Spleen (tissue), 7 donors: ENCODE measurements at regions not wholly inside any gene's neighbourhood (a gene's known extent, or its start where the extent isn't known, plus 50 kb on each side); places are given as distances from the start of the nearest gene placed in this dataset.

Source experiments
- POLR2A ChIP-seq, 3 donors: fragments of 450-650 bp; IDR thresholded peaks; one replicate each; pipeline ENCODE4 v1.5.1; 2017; ENCODE audit warnings: antibody characterized with exemption in 3 of 3, mild to moderate bottlenecking in 1 of 3
- POLR2AphosphoS5 ChIP-seq, 3 donors: sonication (generic); formaldehyde crosslinking; IDR thresholded peaks; one replicate each; pipeline ENCODE4 v1.5.1; 2017; ENCODE audit warnings: antibody characterized with exemption in 3 of 3
- TF ChIP-seq, protein P1 (sequence below), 11 experiments: fragments of 200-600 bp in 7 of 11; fragments of 450-650 bp in 4 of 11; sonication (generic) in 4 of 11; IDR thresholded peaks in 8 of 11; conservative IDR thresholded peaks in 3 of 11; 1 replicate in 7 of 11; 2 replicates in 4 of 11; pipeline versions ENCODE4 v1.4.0 to v1.8.0; 2016 to 2021; ENCODE audit warnings: antibody characterized with exemption in 11 of 11, inconsistent platforms in 4 of 11, mild to moderate bottlenecking in 1 of 11
- donor health status: DM: no; HTN: no; CAD: no; lungs with moderate emphysema.
- donor health status: DM: no; HTN: no; CAD: no.
- donor health status: DM: no; HTN: no; CAD: no.

DNA sequence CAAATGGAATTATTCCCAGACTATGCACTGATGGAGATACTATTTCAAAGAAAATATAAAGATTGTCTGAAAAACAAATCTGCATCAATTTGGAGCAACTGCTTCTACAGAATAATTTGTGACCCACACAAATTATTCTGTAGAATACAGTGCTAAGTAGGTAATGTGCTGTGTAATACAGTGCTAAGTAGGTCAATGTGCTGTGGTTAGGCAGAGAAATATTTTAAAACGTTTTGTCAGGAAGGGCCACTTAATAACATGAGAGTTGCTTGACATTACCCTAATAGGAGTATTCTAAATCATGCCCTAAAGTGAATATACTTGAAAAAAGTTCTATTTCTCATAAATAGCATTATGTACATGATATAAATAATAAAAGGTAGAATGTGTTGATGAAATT is 116.5 kb upstream of the KCND2 start:
- TF ChIP-seq, protein P1, sequence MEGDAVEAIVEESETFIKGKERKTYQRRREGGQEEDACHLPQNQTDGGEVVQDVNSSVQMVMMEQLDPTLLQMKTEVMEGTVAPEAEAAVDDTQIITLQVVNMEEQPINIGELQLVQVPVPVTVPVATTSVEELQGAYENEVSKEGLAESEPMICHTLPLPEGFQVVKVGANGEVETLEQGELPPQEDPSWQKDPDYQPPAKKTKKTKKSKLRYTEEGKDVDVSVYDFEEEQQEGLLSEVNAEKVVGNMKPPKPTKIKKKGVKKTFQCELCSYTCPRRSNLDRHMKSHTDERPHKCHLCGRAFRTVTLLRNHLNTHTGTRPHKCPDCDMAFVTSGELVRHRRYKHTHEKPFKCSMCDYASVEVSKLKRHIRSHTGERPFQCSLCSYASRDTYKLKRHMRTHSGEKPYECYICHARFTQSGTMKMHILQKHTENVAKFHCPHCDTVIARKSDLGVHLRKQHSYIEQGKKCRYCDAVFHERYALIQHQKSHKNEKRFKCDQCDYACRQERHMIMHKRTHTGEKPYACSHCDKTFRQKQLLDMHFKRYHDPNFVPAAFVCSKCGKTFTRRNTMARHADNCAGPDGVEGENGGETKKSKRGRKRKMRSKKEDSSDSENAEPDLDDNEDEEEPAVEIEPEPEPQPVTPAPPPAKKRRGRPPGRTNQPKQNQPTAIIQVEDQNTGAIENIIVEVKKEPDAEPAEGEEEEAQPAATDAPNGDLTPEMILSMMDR (IDR thresholded peaks at IDR 0.05 in 8 of 11, conservative IDR thresholded peaks at IDR 0.05 in 3 of 11), result no peak
- TF ChIP-seq POLR2A (IDR thresholded peaks at IDR 0.05) (no peak), POLR2AphosphoS5 (IDR thresholded peaks at IDR 0.05) (no peak)
